Upper lobe of left lung (tissue), 6 donors: ENCODE measurements at regions not wholly inside any gene's neighbourhood (a gene's known extent, or its start where the extent isn't known, plus 50 kb on each side); places are given as distances from the start of the nearest gene placed in this dataset.

Experiments
- ATAC-seq, 2 donors: fragments of 200-7000 bp; cut with Tn5 transposase; one replicate each; pipeline ENCODE4 v1.9.1; 2022; ENCODE audit warnings: mild to moderate bottlenecking in 2 of 2, moderate library complexity in 2 of 2; ENCODE audit not compliant: low FRiP score in 2 of 2
- DNase-seq, 2 donors: peaks; one replicate each; pipeline ENCODE4 v3.0.0-alpha.2; 2019 to 2020
- H3K27ac ChIP-seq, 4 donors: fragments of 200-600 bp; sonication (generic); one replicate each; pipeline ENCODE4 v1.5.1; 2016 to 2019
- H3K27me3 ChIP-seq, 4 donors: fragments of 200-600 bp; sonication (generic); one replicate each; pipeline ENCODE4 v1.5.1; 2017 to 2019
- H3K36me3 ChIP-seq, 4 donors: fragments of 200-600 bp; sonication (generic); one replicate each; pipeline ENCODE4 v1.5.1; 2016 to 2019
- H3K4me1 ChIP-seq, 4 donors: fragments of 200-600 bp; sonication (generic); one replicate each; pipeline ENCODE4 v1.5.1; 2018 to 2019
- H3K4me3 ChIP-seq, 4 donors: fragments of 200-600 bp; sonication (generic); one replicate each; pipeline ENCODE4 v1.5.1; 2017 to 2019; ENCODE audit warnings: mild to moderate bottlenecking in 2 of 4, moderate library complexity in 1 of 4
- H3K9me3 ChIP-seq, 4 donors: fragments of 200-600 bp; sonication (generic); one replicate each; pipeline ENCODE4 v1.5.1; 2018 to 2019
- CTCF ChIP-seq, 6 experiments: fragments of 450-650 bp in 4 of 6; fragments of 200-600 bp in 2 of 6; sonication (generic) in 2 of 6; IDR thresholded peaks; one replicate each; pipeline ENCODE4 v1.5.1; 2016 to 2019; ENCODE audit warnings: antibody characterized with exemption in 6 of 6
- EP300 ChIP-seq, 4 donors: sonication (generic); formaldehyde crosslinking; IDR thresholded peaks; one replicate each; pipeline ENCODE4 v1.5.1; 2017; ENCODE audit warnings: antibody characterized with exemption in 4 of 4, control low read depth in 2 of 4
- POLR2A ChIP-seq, 4 donors: fragments of 450-650 bp; IDR thresholded peaks; one replicate each; pipeline ENCODE4 v1.5.1; 2016 to 2017; ENCODE audit warnings: antibody characterized with exemption in 4 of 4, mild to moderate bottlenecking in 2 of 4
- POLR2AphosphoS5 ChIP-seq, 2 donors: sonication (generic); formaldehyde crosslinking; IDR thresholded peaks; one replicate each; pipeline ENCODE4 v1.5.1; 2017; ENCODE audit warnings: antibody characterized with exemption in 2 of 2
- WGBS, 2 donors: methylation state at CpG; one replicate each; pipeline ENCODE4 v1.1.5; 2017 to 2018; 5-methylcytosine and 5-hydroxymethylcytosine counted together
- donor health status: DM: no; HTN: no; CAD: no; lungs with moderate emphysema.
- donor health status: DM: no; HTN: yes; CAD: no; lungs with severe emphysema.

- no peaks in the 10 kb centered on the region for H3K27me3 ChIP-seq
- no peaks in the 10 kb centered on the region for H3K36me3 ChIP-seq
- no peak overlapping the region for H3K27ac ChIP-seq
- 58 to 69% methylated on average over 3 of the region's 3 CpGs for WGBS, 2 donors
- H3K4me1 ChIP-seq: no peaks in the 10 kb centered on the region
- TF ChIP-seq CTCF (IDR thresholded peaks at IDR 0.05) (no peak), POLR2AphosphoS5 (IDR thresholded peaks at IDR 0.05) (no peak), EP300 (IDR thresholded peaks at IDR 0.05) (no peak), POLR2A (IDR thresholded peaks at IDR 0.05) (no peak)
- H3K9me3 ChIP-seq: no peaks in the 10 kb centered on the region
- H3K4me3 ChIP-seq: no peak overlapping the region
- ATAC-seq: no peak
- no peak for DNase-seq
These were observed 415.1 kb upstream of the ADAMTSL1 start for GRCh38 chr9:18058564-18059442.

GRCh38 chr9:18059447-18059846, 414.5 kb upstream of the ADAMTSL1 start:
- H3K4me3 ChIP-seq: no peak overlapping the region
- no peak for ATAC-seq
- no peak overlapping the region for H3K27ac ChIP-seq
- no peaks in the 10 kb centered on the region for H3K9me3 ChIP-seq
- DNase-seq: no peak
- WGBS, 2 donors: 39 to 40% methylated on average over 1 of the region's 1 CpG
- TF ChIP-seq EP300 (IDR thresholded peaks at IDR 0.05) (no peak), CTCF (IDR thresholded peaks at IDR 0.05) (no peak), POLR2A (IDR thresholded peaks at IDR 0.05) (no peak), POLR2AphosphoS5 (IDR thresholded peaks at IDR 0.05) (no peak)
- no peaks in the 10 kb centered on the region for H3K4me1 ChIP-seq
- H3K27me3 ChIP-seq: no peaks in the 10 kb centered on the region
- no peaks in the 10 kb centered on the region for H3K36me3 ChIP-seq

- Histone ChIP-seq H3K4me1 (no peaks in the 10 kb centered on the region), H3K27ac (no peak overlapping the region), H3K36me3 (no peaks in the 10 kb centered on the region), H3K27me3 (no peaks in the 10 kb centered on the region), H3K9me3 (no peaks in the 10 kb centered on the region), H3K4me3 (no peak overlapping the region)
- no peak for ATAC-seq
- TF ChIP-seq CTCF (IDR thresholded peaks at IDR 0.05) (no peak), POLR2A (IDR thresholded peaks at IDR 0.05) (no peak), POLR2AphosphoS5 (IDR thresholded peaks at IDR 0.05) (no peak), EP300 (IDR thresholded peaks at IDR 0.05) (no peak)
- 55 to 56% methylated on average over 3 of the region's 3 CpGs for WGBS, 2 donors
- DNase-seq: no peak
These were observed 413.6 kb upstream of the ADAMTSL1 start for GRCh38 chr9:18060269-18060934.

- Histone ChIP-seq H3K9me3 (no peaks in the 10 kb centered on the region), H3K4me1 (no peaks in the 10 kb centered on the region), H3K27ac (no peak overlapping the region), H3K4me3 (no peak overlapping the region), H3K27me3 (no peaks in the 10 kb centered on the region), H3K36me3 (no peaks in the 10 kb centered on the region)
- no peak for TF ChIP-seq POLR2A (IDR thresholded peaks at IDR 0.05)
- no peak for TF ChIP-seq CTCF (IDR thresholded peaks at IDR 0.05)
- no peak for TF ChIP-seq EP300 (IDR thresholded peaks at IDR 0.05)
- TF ChIP-seq POLR2AphosphoS5 (IDR thresholded peaks at IDR 0.05): no peak
- ATAC-seq (no peak), DNase-seq (no peak)
These were observed 412.6 kb upstream of the ADAMTSL1 start for GRCh38 chr9:18061332-18061731.
